ENCODE measurements at regions not wholly inside any gene's neighbourhood (a gene's known extent, or its start where the extent isn't known, plus 50 kb on each side); places are given as distances from the start of the nearest gene placed in this dataset.

GRCh38 chr13:26456650-26457049 lies 100.8 kb upstream of the WASF3 start:
- no peak for DNase-seq

GRCh38 chr13:26457212-26457611 lies 100.3 kb upstream of the WASF3 start:
- DNase-seq, result no peak

- DNase-seq, result no peak
Observed at GRCh38 chr13:26458196-26458749, 99.2 kb upstream of the WASF3 start.

GRCh38 chr13:26459276-26460131 lies 98.0 kb upstream of the WASF3 start:
- DNase-seq, result no peak

DNA sequence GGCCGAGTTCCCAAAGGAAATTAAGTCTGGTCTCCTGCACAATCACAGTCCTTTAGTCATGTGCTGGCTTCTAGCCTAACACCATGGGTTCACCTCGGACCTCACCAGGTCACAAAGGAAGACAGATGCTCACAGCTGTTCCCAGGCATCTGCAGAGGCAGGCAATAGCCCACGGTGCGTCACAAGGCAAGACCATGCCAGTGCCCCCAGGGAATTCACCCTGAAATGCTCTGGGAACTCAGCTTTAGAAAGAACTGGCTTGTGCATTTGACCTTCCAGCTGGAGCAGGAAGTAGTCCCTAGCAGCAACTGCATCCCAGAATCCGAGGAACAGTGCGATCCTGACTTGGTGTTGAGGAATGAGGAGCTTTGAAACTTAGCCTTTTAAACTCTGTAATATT lies 96.8 kb upstream of the WASF3 start:
- DNase-seq, result no peak

DNA sequence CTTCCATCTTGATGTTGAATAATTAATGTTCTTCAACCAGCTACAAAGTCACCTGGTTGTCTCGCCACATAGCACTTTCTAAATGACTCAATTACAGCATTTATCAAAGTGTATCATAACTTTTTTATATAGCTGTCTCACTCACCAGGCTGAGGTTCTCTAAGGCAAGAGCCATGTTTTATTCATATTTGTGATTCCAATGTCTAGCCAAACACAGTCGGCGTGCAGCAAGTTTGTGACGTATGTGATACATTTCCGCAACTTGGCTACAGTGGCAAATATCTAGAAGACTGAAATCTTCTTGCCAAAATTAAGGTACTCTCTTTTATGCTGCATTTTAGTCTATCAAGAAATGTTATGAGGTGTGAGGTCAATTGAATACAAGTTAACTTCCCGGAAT lies 94.2 kb upstream of the WASF3 start:
- no peak for DNase-seq

DNA sequence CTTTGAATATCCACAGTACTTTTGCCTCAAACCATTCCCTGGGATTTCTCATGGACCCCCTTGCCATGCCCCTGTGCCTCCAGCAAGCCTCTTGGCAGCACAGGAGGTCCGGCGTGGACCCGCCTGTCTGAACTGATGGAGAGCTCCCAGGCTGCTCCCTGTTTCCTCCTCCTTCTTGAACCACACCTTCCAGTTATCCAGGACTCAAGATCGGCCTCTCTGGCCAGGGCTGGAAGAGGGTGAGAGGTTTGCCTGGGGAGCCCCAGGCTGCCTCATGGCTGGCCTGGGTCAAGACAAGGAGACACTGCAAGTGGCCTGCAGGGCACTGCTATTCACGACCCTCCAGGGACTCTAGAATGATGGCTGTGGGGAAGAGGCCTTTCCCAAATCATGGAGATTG lies 93.6 kb upstream of the WASF3 start:
- DNase-seq, result no peak

DNA sequence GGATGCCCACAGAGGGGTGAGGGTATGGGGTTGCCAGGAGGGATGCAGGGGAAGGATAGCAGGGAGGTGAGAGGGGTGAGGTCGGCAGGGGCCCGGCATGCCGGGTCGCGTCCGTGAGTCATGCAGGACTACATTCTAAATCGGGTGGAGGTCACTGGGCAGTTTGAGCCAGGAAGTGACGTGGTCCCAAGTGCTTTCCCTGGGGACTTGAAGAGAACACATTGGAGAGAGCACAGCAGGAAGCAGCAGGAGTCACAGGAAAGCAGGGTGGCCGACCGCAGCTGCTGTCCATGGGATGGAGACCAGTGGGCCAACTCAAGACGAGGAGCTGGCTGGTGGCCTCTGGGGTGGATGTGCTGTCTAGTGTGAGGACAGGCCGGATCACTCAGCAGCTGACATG lies 92.0 kb upstream of the WASF3 start:
- DNase-seq, result no peak

- DNase-seq, result no peak
Observed at GRCh38 chr13:26465954-26466353, 91.5 kb upstream of the WASF3 start.

GRCh38 chr13:26468265-26468801 lies 89.2 kb upstream of the WASF3 start:
- DNase-seq, result no peak

DNA sequence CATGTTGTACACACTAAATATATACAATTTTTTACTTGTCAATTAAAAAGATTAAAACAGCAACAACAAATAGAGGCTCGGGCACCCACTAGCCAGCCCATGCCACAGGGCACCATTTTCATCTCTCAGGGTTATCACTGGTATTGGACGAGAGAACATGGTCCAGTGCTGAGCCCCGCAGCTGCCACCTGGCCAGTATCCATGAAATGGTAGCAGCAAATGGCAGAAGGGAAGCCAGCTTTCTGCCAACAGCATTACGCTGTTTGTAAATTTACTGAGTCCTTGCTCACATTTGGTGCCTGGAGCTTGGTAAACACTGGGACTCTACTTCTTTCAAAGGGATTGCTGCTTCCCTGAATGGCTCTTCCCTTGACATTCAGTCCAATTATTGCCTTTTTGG lies 87.9 kb upstream of the WASF3 start:
- no peak for DNase-seq

DNA sequence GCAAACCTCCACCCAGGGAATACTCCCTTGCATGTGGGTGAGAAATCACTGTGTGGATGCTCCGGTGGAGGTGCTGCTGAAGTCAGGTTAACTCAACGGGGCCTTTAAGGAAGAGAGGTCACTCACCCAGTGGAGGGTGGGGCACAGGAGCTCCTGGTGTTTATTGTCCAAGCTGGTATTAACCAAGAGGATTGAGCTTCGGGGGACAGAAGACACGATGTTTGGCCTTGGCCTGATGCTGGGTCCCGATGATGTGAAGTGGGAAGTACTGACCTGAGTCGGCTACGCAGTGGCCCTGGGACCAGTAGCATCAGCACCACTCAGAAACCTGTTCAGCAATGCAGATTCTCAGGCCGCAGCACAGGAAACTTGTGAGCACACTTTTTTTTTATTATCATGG lies 85.7 kb upstream of the WASF3 start:
- DNase-seq, result no peak

- DNase-seq, result no peak
Observed at GRCh38 chr13:26473571-26474230, 83.8 kb upstream of the WASF3 start.

DNA sequence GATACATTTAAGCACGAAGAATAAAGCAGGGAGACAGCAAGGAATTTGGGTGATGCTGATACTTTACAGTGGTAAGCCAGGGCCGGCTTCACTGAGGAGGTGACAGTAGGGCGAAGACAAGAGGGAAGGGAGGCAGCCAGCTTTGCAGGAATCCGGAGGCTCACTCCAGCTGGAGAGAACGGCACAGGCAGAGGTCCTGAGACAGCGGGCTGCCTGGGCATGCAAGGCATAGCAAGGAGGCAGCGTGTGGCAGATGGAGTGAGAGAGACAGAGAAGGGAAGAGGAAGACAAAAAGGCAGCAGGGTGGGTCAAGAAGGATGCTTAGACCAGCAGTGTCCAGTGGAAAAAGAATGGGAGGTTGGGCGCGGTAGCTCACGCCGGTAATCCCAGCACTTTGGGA lies 83.2 kb upstream of the WASF3 start:
- DNase-seq, result no peak

DNA sequence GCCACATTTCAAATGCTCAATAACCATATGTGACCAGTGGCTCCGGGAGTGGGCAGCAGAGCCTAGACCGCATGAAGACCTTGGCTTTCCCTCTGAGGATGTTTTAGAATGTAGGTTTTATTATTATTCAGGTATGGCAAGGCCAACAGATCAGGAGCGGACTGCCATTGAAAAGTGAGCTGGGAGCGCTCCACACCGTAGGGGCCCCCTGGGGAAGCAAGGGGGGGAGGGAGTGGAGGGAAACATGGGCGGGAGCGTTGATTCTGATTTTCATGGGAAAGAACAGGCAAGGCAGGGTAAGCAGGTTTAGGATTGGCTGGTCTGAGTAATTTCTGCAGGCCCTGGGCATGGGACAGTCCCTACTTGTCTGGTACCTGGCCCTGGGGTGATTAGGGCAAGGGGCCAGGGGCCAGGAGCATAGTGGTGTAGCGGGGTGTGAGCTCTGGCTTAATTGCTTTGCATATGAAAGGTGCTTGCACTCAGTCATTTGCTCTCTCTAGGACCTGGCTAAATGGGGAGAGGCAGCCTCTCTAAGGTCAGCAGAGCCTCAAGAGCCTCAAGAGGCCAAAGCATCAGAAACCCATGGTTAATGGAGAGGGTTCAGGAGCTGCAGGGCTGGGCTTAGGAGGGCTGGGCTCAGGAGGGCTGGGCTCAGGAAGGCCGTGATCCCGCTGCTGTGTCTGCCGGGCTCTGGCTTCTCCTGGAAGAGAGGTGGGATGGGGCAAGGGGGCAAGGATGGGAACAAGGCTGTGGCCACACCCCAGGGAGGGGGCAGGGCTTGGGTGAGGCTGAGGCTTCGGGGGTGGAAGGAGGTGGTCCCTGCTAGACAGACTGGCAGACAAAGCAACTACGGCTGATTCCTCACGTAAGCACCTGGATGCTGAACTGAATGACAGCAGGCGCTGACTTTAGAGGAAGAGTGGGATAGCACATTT lies 82.0 kb upstream of the WASF3 start:
- DNase-seq, result no peak

- no peak for DNase-seq
Observed at GRCh38 chr13:26476111-26476781, 81.2 kb upstream of the WASF3 start.

DNA sequence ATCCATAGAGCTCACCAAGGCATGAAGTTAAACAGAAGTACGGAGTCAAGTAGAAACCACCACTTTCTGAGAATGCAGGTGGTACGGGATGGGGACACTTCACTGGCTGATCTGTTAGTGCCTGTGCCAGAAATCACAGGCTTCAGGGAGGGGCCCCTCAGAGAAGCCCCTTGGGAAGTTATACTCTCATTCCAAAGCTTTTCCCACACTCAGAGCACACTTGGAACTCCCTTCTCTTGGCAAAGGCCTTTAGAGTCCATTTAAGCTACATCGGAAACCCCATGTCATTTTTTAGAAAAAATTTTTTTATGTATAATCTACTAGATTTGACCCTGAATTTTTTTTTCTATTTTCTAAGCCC lies 80.7 kb upstream of the WASF3 start:
- DNase-seq, result no peak

DNA sequence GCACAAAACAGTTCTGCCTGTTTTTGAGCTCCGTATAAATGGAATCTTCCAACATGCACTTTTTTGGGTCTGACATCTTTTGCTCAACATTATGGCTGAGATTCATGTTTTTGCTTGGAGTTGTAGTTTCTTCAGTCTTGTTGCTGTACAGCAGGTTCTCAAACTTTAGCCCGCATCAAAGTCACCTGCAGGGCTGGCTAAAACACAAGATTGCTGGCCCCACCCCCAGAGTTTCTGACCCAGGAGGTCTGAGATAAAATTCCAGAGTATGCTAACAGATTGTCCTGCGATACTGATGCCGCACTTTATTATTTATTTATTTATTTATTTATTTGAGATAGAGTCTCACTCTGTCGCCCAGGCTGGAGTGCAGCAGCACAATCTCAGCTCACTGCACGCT lies 79.8 kb upstream of the WASF3 start:
- no peak for DNase-seq

DNA sequence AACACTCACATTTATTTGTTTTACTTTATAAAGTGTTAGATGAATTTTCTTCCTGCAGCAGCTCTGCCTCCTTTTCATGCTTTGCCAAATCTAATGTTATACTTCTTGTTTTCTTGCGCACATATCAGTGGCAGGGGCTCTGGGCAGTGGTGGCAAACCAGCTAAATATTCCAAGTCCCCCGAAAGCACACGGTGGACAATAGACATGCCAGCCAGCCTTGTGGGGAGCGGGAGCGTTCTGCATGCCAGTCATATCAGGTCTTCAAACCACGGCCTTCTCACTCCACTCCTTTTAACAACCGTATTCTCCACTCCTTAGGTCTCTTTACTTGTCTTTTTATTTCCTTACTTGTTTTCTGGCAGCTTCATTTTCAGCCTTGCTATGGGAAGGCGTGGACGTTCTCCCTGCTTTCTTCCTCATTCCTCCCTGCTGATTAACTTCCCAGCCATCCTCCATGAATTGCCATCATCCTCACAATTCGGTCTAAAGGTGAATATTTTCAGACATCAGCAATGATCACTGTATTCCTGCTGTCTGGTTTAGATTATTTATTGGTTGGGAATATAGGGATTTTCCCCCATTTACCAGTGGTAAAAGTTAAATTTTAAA lies 77.1 kb upstream of the WASF3 start:
- DNase-seq, result no peak

DNA sequence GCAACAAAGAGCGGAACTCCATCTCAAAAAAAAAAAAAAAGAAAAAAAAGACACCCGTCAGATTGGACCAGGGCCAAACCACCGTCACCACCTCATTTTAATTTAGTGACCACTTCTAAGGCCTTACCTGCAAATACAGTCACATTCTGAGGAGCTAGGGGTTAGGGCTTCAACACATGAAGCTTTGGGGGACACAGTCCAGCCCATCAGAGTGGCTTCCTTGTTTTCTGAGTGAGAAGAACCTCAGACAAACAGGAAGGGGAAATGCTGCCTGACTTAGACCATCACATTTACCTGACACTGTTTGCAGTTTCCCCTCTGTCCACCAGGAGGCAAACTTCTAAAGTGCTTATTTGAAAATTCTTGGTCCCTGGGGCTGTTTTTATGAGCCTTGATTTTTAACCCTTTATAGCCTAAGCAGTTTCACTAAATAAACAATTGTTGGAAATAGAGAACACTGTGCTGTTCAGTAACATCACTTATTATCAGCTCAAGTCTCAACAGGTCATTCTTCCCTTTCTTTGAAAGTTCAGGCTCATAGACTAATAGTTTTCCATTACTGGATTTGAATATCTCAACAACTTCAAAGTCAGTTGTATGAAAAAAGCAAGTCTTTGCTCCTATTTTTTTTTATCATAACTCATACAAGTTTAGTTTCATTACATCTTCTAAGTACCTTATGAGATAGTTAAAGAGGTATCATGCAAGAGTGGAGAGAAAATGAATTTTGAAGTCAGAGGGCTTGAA lies 74.9 kb upstream of the WASF3 start:
- peak; percentile 21 for DNase-seq

DNA sequence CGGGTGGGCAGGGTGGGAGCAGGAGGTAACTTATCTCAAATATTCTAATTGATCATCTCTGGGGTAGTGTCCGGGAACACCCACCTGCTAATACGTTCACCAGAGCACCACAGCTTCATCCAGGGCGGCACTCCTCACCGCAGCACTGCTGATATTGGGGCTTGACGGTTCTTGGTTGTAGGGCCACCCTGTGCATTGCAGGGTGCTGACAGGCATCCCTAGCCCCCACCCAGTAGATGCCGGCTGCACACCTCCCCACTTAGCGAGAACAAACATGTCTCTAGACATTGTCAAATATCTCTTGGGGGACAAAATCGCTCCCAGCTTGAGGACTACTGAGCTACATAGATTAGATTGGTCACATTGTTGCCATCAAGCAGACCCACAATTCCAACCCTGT lies 73.9 kb upstream of the WASF3 start:
- DNase-seq, result no peak

All from activated CD4-positive, alpha-beta T cell treated with anti-CD3 and anti-CD28 coated beads for 1 hour (primary cell).